ENCODE measurements at regions not wholly inside any gene's neighbourhood (a gene's known extent, or its start where the extent isn't known, plus 50 kb on each side); places are given as distances from the start of the nearest gene placed in this dataset.

DNA sequence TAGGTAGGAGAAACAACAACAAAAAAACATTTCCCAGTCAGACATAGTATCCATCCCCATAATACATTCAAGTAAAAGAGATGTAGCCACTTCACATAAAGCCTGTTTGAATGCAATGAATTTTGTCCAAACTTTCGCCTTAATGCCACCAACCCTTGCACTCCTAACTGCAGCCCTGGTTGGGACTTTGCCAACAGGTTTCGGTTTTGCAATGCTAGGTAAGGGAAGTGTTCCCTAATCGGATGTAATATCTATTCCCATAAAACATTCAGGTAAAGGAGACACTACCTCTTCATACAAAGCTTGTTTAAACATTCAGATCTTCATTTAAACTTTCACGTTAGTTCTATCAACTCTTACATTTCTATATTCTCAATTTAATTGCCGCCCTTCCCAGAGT, 336.1 kb downstream of the DRD1 start:
- no peak for DNase-seq (ENCODE audit: low spot score)

DNA sequence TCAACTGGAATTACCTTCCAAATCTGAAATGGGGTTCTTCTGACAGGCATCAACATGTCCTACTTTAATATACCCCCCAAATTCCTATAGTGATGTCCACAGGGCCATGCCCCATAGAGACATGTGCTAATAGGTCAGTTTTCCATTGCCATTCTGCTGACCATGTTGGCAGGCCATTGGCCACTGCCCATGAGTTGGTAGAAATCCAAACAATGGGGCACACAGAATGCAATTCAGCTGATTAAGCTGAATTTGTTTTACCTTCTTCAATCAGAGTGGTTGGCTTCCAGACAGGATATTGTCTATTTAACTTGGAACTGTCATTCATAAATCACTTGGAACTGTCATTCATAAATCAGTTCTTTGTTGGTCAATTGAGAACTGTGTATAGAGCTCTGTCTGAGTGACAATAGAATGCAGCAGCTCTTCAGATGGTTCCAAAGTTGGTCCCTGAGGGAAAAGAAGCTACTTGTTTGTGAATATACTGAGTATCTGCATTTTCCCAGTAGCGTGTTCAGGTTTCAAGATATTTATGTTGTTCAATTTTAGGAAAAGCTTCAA, 336.9 kb downstream of the DRD1 start:
- no peak for DNase-seq (ENCODE audit: low spot score)

DNA sequence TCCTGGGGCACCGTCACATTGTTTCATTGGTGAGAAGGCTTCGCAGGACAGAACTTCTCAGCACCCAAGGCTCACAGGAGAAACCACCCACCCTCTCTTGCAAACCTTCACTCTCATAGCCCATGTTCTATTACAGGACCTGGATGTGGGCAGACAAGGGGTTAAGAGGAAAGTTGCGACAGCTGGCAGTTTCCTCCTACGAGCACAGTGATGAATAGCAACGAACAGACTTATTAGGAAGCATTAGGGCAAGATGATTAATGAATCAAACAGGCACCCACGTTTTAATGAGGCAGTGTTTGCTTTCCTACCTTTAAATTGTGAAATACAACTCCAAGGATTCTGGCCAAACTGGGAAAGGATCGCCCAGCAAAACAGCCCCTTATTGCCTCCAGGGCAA, 339.3 kb downstream of the DRD1 start:
- DNase-seq (ENCODE audit: low spot score) = no peak

DNA sequence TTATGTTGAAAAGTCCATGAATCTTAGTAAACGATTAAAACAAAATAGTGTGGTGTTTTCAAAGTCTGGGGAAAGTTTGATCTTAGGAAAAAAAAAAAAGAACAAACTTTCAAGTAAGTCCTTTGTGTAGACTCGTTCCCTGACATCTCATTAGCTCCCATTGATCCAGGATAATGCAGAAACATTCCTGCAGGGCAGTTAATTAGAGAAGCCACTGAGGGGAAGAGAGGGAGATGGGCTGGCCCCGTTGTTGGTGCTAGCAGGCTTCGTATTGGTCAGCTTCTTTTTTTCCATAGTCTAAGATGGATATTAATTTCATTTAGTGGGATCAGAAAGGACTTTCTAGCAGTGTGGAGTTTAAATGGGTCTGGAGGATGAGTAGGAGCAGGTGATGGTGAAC, 340.2 kb downstream of the DRD1 start:
- DNase-seq (ENCODE audit: low spot score) = no peak

DNA sequence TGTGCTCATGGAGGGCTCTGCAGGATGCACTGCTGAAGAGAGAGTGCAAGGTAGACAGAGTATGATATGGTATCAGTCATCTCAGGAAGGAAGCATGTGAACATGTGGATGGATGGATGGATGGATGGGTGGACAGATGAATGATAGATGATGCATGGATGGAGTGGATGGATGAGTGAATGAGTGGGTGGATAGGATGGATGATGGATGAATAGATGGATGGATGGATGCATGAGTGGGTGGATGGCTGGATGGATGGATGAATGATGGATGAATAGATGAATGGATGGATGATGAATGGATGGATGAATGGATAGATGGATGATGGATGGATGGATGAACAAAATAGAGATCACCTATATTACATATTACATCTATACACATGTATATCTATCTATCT, 341.3 kb downstream of the DRD1 start:
- DNase-seq (ENCODE audit: low spot score) = no peak

DNA sequence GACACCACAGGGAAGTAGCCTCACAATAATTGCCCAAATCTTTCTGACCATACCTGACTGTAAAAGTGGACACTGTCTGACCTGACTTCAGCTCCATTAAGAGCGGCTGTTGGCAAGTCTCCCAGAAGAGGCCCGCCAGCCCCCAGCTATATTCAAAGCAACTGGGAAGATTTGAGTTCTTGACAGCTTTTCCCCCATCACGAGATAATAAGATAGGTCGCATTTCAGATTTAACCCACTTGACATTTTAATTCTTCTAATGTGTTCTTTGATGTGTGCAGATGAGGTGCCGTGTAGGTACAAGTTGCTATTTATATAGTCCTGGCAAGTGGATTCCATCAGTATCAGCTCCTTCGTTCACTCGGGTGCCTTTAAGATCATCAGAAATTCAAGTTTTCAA, 345.7 kb downstream of the DRD1 start:
- no peak for DNase-seq (ENCODE audit: low spot score)

DNA sequence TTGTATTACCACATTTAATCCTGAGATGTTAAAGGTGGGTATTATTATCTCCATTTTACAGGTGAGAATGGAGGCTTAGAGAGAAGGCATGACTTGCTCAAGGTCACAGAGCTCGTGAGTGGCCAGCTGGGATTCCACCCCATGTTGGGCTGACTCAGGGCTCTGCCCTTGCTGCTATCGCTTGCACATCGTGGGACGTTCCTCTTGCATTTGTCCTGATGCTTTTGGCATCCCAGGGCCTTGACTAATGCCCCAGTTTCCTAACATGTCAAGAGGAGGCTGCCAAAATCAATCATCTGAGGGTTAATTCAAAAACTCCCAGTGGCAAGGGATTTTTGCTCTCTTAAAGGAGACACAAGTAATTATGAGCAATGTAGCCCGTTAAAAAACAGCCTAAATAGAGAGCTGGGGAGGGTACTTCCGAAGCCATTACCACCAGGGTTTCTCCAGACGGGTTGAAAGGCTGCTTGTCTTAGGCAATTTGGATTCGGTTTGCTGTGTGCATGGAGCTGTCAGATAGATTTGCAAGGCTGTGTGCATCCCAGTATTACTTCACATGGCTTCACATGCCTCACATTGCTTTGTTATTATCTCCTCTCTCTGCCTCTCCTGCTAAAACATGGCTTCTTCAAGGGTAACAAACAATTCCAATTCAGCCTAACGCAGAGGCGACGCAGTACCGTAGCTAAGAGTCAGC, 347.4 kb downstream of the DRD1 start:
- no peak for DNase-seq (ENCODE audit: low spot score)

DNA sequence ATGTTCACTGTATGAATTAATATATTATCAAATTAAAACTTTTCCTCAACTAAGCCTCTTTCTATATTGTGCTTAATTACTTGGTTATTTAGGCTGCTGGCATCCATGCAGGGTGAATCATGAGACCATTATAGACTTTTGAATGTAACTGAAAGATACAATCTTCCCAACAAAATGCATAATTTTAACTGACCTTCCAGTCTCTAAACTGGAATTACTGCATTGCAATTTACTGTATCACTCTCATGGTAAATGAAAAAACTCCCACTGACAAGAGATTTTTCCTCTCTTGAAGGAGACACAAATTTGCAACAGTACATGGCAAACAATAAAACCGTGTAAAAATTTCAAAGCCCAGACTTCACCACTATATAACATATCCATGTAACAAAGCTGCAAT, 349.5 kb downstream of the DRD1 start:
- no peak for DNase-seq (ENCODE audit: low spot score)

DNA sequence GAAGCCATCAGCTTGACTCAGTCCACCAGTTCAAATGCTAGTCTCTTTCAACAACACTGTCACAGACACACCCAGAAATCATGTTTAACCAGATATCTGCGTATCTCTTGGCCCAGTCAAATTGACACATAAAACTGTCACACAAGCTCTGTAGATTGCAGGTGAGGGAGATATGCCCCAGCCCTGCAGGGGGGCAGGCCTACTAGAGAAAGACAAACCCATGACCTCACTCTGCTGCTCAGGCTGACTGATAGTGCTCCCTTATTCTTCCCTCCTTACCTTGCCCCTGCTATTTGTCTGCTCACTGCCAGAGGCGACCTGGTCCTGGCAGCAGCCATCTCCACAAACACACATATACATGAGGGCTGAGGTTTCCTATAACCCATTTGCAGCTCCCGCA, 351.3 kb downstream of the DRD1 start:
- no peak for DNase-seq (ENCODE audit: low spot score)

DNA sequence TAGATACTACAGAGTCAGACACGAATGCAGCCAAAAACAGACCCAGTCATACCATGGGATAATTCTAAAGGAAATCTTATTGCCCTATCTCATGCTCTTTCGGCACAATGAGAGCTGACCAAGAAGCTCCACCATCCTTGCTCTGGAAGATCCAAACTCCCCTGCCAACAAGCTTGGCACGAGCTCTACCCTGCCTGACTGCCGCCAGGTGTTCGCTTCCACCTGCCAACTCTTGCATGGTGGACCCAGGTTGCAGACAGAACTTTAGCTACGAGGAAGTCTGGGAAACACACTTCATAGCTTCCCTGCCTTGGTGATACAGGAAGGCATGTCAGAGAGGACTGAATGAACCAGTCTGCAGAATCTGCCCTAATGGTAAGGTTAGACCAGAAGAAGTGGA, 355.0 kb downstream of the DRD1 start:
- DNase-seq (ENCODE audit: low spot score) = no peak

DNA sequence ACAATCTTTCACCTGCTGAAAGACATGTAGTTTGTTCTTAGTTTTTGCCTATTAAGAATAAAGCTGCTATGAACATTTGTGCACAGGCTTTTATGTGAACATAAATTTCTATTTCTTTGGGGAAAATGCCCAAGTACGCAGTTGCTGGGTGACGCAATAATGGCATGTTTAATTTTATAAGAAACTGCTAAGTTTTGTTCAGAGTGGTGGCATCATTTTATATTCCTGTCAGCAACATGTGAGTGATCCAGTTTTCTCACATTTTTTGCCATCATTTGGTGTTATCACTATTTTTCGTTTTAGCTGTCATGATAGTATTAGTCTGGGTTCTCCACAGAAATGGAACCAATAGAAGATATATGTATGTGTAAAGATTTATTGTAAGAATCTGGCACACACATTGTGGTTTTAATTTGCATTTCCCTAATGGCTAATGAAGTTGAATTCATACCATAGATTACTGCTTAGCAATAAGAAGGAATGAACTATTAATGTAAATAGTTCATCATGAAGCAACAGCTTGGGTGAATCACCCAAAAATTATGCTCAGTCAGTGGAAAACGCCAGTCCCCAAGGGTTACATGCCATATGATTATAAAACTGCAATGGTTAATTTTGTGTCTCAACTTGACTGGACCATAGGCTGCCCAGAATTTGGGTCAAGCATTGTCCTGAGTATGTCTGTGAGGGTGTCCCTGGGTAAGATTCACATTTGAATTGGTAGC, 358.6 kb downstream of the MSX2 start:
- DNase-seq (ENCODE audit: low spot score) = no peak

DNA sequence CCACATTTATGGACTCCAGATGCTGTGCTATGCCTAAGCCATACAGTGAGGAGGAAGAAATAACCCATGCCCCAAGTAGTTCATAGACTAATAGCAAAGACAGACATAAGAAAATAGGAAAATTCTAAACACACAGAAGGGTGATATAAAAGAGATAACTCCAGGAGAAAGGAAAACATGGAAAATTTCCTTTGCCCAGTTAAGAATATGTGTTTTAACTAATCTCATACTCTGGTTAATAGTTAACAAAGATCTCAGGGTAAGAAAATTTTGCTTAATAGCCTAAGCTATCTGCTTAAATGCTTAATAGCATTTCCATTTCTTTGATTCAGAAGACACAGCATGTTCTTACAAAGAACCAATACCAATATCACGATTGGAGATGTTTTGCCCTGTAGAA, 358.0 kb downstream of the MSX2 start:
- DNase-seq (ENCODE audit: low spot score) = no peak

DNA sequence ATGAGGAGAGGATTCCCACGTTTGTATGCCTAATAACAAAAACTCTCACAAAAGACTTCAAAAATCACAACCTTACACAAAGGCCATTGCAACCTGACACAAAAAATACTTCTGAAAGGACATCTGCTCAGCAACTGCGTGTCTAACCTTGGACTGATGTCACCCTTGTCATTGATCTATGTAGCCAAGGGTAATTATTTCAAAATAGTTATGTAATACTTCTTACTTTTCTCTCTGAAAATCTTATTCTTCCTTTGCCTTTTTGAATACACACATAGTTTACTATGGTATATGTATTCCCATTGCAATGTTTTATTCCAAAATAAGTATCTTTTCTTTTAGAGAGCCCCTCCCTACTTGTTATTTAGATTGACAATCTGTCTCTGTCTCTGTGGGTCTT, 355.3 kb downstream of the MSX2 start:
- no peak for DNase-seq (ENCODE audit: low spot score)

DNA sequence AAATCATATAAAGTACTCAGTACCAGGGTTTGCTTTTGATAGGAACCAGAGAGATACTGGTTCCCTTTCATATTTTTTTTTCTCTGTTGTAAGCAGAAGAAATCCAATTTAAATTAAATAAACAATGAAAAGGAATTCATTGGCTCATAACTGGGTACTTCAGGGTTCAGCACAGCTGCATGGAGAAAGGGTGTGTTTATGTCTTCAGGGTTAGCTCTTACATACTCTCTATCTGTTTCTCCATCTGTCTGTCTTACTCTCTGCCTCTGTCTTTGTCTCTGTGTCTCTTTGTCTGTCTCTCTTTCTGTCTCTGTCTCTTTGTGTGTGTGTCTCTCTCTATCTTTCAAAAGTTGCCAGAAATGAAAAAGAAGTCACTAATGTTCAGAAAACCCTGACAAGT, 345.9 kb downstream of the MSX2 start:
- no peak for DNase-seq (ENCODE audit: low spot score)

DNA sequence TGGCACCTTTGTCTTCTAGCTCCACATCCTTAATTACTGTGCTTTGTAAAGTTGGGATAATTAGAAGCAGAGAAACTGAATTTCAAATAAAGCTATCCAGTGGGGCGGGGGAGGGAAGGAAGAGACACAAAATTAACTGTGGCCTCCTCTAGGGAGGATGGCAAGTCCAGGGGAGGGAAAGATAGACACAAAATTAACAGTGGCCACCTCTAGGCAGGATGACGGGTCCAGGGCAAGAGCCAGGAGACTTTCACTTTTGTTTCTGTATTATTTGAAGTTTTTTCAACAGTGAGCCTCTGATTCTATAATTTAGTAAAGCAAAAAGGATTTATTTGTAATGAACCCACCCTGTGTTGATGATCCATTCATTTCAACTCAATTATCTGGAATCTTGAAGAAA, 335.9 kb downstream of the MSX2 start:
- DNase-seq (ENCODE audit: low spot score) = no peak

DNA sequence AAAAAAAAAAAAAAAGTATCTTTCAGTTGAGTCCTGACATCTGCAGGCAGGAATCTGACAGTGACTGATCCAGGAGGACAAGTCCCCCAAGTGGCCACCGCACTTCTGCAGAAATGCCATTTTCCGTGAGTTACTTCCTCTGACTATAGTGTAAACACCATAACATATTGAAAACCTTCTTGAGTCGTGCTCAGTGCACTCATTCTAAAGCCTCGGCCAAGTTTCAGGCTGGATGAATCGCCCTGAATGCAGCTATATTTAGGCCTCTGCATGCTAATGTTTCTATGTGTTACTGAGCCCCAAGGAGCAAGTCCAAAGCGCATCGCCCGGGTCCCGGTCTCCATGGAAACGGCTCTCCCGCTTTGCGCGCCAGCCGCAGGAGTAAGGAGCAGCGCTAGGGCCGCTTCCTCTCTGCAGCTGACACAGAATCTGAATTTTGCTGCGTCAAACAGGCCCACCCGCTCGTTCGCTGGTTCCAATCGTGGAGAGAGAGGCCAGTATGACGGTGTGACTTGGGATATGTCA, 335.4 kb downstream of the MSX2 start:
- no peak for DNase-seq (ENCODE audit: low spot score)

DNA sequence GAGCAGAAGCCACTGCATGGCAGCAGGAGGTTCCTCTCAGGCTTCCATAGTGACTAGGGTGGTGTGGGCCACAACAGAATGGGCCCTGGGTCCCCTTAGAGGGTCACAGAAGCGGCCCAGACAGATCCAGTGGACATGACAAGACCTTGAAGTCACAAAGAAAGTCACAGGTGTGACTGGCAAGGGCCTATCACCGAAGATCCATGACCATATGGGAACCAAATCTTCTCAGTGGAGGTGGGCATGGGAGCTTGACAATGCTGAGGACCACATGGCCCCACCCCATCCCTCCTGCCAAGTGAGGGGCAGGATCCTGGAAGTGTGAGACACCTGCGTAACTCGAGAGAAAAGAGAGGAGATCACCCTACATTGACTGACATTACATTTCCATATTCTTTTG, 332.4 kb downstream of the MSX2 start:
- no peak for DNase-seq (ENCODE audit: low spot score)

DNA sequence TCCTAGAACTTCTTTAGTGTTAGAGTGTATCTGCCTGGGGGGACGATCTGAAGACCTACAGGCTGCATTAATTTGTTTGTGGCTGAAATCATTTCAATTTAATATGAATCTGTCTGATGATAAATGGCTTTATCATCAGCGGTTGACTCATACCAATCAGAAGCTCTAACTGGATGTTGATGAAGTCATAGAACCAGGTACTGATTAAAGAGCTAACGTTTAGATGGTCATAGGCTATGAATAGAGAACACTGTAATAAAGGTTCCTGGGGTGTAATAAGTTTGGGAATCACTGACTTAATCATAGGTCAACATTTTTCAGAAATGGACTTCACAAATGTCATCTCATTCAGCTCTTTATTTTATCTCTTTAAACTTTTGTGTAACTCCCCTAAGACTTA, 329.9 kb downstream of the MSX2 start:
- DNase-seq (ENCODE audit: low spot score) = no peak

DNA sequence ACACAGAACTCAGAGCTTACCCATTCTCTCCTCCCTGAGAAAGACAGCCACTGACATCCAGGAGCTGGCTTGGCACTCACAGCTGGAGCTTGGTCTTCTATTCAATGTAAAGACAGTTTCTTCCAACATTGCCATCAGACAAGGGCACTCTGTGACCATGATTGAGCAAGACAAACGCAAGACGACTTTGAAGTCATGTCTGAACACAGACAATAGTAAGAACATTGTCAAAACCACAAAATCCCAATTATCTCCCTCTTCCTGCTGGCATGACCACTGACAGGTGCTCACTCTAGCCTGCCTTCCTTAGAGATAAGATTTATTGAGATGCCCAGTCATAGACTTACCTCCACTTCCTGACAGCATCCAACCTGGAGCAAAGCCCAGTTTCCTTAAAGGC, 328.0 kb downstream of the MSX2 start:
- DNase-seq (ENCODE audit: low spot score) = no peak

DNA sequence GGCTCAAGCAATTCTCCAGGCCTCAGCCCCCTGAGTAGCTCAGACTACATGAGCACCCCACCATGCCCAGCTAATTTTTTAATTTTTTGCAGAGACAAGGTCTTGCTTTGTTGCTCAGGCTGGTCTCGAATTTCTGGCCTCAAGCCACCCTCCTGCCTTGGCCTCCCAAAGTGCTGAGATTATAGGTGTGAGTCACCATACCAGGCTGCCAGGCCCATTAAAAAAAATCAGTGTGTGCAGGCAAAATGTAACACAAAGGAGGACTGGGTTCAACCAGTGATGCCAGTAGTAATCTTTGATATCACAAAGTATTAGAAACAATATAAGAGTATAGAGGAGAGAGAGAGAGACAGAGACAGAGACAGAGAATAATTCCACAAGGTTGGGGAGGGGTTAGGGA, 322.7 kb downstream of the MSX2 start:
- DNase-seq (ENCODE audit: low spot score) = no peak

DNA sequence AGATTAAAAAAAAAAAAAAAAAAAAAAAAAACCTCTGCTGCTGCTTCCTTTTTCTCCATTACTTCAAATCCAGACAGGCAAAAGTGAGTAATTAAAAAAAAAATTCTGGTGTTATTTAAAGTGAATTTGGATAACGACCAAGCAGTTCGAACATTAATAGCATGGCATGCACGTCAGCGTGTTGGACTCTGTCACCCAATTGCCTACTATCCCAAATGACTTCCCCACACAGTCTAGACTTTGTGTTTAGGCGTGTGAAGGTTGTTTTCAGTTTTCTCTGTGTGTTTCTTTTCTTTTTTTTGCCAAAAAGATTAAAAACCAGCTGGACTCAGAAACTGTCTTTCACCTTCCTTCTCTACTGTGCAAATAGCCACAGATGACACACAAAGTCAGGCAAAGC, 321.4 kb downstream of the MSX2 start:
- DNase-seq (ENCODE audit: low spot score) = no peak

DNA sequence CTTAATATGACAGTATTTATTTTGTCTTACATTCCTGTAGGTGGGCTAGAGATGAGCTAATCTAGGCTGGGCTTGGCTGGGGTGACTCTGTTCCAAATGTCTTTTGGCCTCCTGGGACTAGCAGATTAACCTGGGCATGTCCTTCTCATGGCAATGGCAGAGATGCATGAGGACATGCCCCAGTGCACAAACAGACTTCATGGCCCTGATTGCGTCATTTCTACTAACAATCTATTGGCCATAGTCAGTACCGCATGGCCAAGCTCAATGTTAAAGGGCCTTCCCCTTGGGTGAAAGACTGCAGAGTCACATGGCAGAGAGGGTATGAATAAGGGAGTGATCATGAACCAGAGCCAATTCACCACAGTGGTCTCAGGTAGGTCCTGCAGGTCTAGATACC, 313.4 kb downstream of the MSX2 start:
- DNase-seq (ENCODE audit: low spot score) = no peak

DNA sequence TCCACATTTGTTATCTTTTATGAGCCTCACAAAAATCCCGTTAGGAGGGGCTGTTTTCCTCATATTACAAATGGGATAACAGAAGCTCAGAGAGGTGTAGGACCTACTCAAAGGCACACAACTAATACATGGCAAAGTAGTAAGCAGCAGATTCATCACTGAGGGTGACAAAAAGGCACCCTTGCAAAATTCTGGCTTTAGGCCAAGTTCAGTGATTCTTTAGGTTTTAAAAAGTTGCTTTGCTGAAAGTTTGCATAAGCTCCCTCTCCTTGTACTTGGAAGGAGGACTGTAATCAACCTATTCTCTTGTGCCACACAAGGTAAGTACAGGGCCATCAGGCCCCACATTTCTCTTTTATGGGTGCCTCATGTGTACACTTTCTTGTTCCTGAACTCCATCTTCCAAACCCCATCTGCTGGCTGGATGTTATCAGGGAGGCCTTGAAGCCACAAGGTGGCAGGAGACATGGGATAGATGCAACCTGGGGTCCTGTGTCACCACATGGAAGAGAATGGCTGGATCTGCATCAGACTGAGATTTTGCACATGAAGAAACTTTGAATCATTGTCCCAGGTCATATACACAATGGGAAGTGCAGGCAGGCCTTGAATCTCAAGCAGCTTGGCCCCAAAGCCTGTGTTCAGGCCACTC, 311.6 kb downstream of the MSX2 start:
- no peak for DNase-seq (ENCODE audit: low spot score)
